ENCODE measurements at regions not wholly inside any gene's neighbourhood (a gene's known extent, or its start where the extent isn't known, plus 50 kb on each side); places are given as distances from the start of the nearest gene placed in this dataset.

DNA sequence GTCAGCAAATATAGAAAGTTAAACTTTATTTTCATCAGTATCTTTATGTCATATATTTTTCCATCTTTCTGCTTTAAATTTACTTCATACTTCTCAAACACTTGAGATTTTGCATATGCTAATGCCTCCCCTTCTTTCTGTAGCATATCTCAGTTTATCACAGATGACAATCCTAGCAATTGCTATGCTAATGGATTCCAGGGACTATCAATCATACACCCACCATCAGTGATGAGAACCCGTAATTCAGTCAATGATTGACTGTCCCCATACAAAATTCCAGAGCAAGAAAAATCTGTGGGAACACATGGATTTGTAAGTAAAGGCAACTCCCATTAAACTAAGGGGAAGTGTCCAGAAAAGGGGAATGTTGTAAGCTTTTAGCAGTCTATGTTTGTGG is 432.4 kb upstream of the SEMA3D start:
- H3K9ac ChIP-seq (ENCODE audit: low read length), result no peak overlapping the region
- no peak overlapping the region for H3K4me3 ChIP-seq (ENCODE audit: low read depth, low read length, poor library complexity, severe bottlenecking)
- H4K20me1 ChIP-seq (ENCODE audit: insufficient read depth, low read length), result no peaks in the 10 kb centered on the region
- no peaks in the 10 kb centered on the region for H3K36me3 ChIP-seq (ENCODE audit: insufficient read depth, low read length)
- no peaks in the 10 kb centered on the region for H3K4me1 ChIP-seq (ENCODE audit: insufficient read depth, low read length, severe bottlenecking)
- no peak overlapping the region for H2AFZ ChIP-seq (ENCODE audit: low read length)
- H3K4me2 ChIP-seq (ENCODE audit: low read length), result no peak overlapping the region
- no peaks in the 10 kb centered on the region for H3K9me3 ChIP-seq (ENCODE audit: low read length)
- H3F3A ChIP-seq (ENCODE audit: insufficient read depth, low read length), result no peaks in the 10 kb centered on the region
- no peaks in the 10 kb centered on the region for H3K79me2 ChIP-seq (ENCODE audit: insufficient read depth, low read length)
- no peaks in the 10 kb centered on the region for H3K9me2 ChIP-seq (ENCODE audit: low read depth, low read length)
- TF ChIP-seq, protein P1, sequence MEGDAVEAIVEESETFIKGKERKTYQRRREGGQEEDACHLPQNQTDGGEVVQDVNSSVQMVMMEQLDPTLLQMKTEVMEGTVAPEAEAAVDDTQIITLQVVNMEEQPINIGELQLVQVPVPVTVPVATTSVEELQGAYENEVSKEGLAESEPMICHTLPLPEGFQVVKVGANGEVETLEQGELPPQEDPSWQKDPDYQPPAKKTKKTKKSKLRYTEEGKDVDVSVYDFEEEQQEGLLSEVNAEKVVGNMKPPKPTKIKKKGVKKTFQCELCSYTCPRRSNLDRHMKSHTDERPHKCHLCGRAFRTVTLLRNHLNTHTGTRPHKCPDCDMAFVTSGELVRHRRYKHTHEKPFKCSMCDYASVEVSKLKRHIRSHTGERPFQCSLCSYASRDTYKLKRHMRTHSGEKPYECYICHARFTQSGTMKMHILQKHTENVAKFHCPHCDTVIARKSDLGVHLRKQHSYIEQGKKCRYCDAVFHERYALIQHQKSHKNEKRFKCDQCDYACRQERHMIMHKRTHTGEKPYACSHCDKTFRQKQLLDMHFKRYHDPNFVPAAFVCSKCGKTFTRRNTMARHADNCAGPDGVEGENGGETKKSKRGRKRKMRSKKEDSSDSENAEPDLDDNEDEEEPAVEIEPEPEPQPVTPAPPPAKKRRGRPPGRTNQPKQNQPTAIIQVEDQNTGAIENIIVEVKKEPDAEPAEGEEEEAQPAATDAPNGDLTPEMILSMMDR (IDR thresholded peaks at IDR 0.05; ENCODE audit: low read length), result no peak
- no peak for TF ChIP-seq EZH2 (IDR thresholded peaks at IDR 0.05; ENCODE audit: borderline replicate concordance, low read length)
- H3K27me3 ChIP-seq (ENCODE audit: insufficient read depth, low read length), result no peaks in the 10 kb centered on the region
- no peak overlapping the region for H3K27ac ChIP-seq (ENCODE audit: low read depth, low read length, poor library complexity, severe bottlenecking)

DNA sequence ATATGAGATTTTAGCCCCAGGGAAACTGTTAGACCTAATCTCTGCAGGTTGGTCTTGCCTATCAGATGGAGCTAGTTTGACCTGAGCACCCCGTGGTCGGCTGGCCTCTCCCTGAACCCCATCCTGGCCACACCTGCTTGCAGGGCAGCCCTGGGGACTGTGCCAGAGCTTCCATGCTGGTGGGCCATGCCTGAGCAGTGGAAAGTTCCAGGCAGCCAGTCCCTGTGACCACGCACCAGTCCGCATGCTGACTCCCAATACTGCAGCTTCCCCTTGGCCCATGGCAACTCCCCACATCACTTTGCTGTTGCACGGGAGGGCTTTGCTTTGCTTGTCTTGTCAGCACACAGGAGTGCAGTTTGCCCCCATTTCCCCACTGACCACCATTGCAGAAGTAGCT is 427.8 kb upstream of the SEMA3D start:
- H3F3A ChIP-seq (ENCODE audit: insufficient read depth, low read length), result no peaks in the 10 kb centered on the region
- no peaks in the 10 kb centered on the region for H3K4me1 ChIP-seq (ENCODE audit: insufficient read depth, low read length, severe bottlenecking)
- no peaks in the 10 kb centered on the region for H3K79me2 ChIP-seq (ENCODE audit: insufficient read depth, low read length)
- H3K4me2 ChIP-seq (ENCODE audit: low read length), result no peak overlapping the region
- no peak overlapping the region for H3K9ac ChIP-seq (ENCODE audit: low read length)
- H4K20me1 ChIP-seq (ENCODE audit: insufficient read depth, low read length), result no peaks in the 10 kb centered on the region
- TF ChIP-seq, protein P1 (IDR thresholded peaks at IDR 0.05; ENCODE audit: low read length), result no peak
- TF ChIP-seq EZH2 (IDR thresholded peaks at IDR 0.05; ENCODE audit: borderline replicate concordance, low read length), result no peak
- no peak overlapping the region for H3K4me3 ChIP-seq (ENCODE audit: low read depth, low read length, poor library complexity, severe bottlenecking)
- no peaks in the 10 kb centered on the region for H3K27me3 ChIP-seq (ENCODE audit: insufficient read depth, low read length)
- no peaks in the 10 kb centered on the region for H3K9me3 ChIP-seq (ENCODE audit: low read length)
- no peak overlapping the region for H2AFZ ChIP-seq (ENCODE audit: low read length)
- H3K9me2 ChIP-seq (ENCODE audit: low read depth, low read length), result no peaks in the 10 kb centered on the region
- H3K36me3 ChIP-seq (ENCODE audit: insufficient read depth, low read length), result no peaks in the 10 kb centered on the region
- no peak overlapping the region for H3K27ac ChIP-seq (ENCODE audit: low read depth, low read length, poor library complexity, severe bottlenecking)

DNA sequence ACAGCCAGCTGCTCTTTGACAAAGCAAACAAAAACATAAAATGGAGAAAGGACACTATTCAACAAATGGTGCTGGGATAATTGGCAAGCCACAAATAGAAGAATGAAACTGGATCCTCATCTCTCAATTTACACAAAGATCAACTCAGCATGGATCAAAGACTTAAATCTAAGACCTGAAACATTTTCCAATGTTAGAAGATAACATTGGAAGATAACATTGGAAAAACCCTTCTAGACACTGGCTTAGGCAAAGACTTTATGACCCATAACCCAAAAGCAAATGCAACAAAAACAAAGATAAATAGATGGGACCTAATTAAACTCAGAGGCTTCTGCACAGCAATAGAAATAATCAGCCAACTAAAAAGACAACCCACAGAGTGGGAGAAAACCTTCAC is 425.7 kb upstream of the SEMA3D start:
- H4K20me1 ChIP-seq (ENCODE audit: insufficient read depth, low read length), result 0 out of 2 replicates have a peak, but pooled peaks cover 2% of the 10 kb centered on the region

More for the DNA sequence above, 425.7 kb upstream of the SEMA3D start:
- Histone ChIP-seq H3K36me3 (ENCODE audit: insufficient read depth, low read length) (no peaks in the 10 kb centered on the region), H3K27ac (ENCODE audit: low read depth, low read length, poor library complexity, severe bottlenecking) (no peak overlapping the region), H2AFZ (ENCODE audit: low read length) (no peak overlapping the region), H3F3A (ENCODE audit: insufficient read depth, low read length) (no peaks in the 10 kb centered on the region), H3K9ac (ENCODE audit: low read length) (no peak overlapping the region), H3K4me3 (ENCODE audit: low read depth, low read length, poor library complexity, severe bottlenecking) (no peak overlapping the region), H3K4me1 (ENCODE audit: insufficient read depth, low read length, severe bottlenecking) (no peaks in the 10 kb centered on the region), H3K9me3 (ENCODE audit: low read length) (no peaks in the 10 kb centered on the region), H3K4me2 (ENCODE audit: low read length) (no peak overlapping the region), H3K9me2 (ENCODE audit: low read depth, low read length) (no peaks in the 10 kb centered on the region), H3K79me2 (ENCODE audit: insufficient read depth, low read length) (no peaks in the 10 kb centered on the region), H3K27me3 (ENCODE audit: insufficient read depth, low read length) (no peaks in the 10 kb centered on the region)
- no peak for TF ChIP-seq EZH2 (IDR thresholded peaks at IDR 0.05; ENCODE audit: borderline replicate concordance, low read length)
- TF ChIP-seq, protein P1 (IDR thresholded peaks at IDR 0.05; ENCODE audit: low read length), result no peak

Measured in OCI-LY1 (cell line).